ENCODE measurements at regions not wholly inside any gene's neighbourhood (a gene's known extent, or its start where the extent isn't known, plus 50 kb on each side); places are given as distances from the start of the nearest gene placed in this dataset.

DNA sequence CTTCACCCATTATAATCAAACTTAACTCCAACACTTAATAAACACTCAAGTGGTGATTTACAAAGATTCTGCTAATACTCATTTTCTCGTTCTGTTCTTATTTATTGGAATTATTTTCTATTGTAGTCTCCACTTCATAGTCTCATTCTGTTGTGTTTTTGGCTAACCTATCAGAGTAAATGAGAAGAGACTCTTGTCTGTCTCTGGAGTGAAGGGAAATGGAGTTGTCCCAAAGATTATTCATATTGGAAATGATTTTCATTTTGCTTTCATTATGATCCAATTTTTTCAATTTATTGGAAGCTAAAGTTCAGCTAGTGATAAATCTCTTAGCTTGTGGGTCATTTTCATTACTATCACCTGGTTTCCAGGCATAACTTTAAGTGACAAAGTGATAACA, 454.9 kb upstream of the JAG1 start:
- ChIA-PET POLR2A (no interaction called here), CTCF (no interaction called here)
- Histone ChIP-seq H3K4me3 (ENCODE audit: low read depth in 2 of 2, low read length in 2 of 2) (no peak overlapping the region), H3K36me3 (ENCODE audit: control insufficient read depth, insufficient read depth, low read length) (no peaks in the 10 kb centered on the region), H3K27ac (ENCODE audit: low read length) (no peak overlapping the region), H3K4me1 (ENCODE audit: control insufficient read depth, insufficient read depth, low read length) (no peaks in the 10 kb centered on the region), H3K27me3 (ENCODE audit: control insufficient read depth, insufficient read depth, low read length) (no peaks in the 10 kb centered on the region), H3K9me3 (ENCODE audit: control insufficient read depth, insufficient read depth, low read depth, low read length) (no peaks in the 10 kb centered on the region)
- no peak for ATAC-seq
- DNase-seq (ENCODE audit: low read depth, low spot score), result no peak
- in situ Hi-C loops (cut with HindIII; ENCODE audit: low pct_unique_long_range_greater_than_20kb, low sequenced_read_pairs) (no loop called here), intact Hi-C loops (cut with micrococcal nuclease; ENCODE audit: unreplicated experiment) (no loop called here)
- no TSS peak for BruUV-seq (replicated peaks)
- TF ChIP-seq, protein P1, sequence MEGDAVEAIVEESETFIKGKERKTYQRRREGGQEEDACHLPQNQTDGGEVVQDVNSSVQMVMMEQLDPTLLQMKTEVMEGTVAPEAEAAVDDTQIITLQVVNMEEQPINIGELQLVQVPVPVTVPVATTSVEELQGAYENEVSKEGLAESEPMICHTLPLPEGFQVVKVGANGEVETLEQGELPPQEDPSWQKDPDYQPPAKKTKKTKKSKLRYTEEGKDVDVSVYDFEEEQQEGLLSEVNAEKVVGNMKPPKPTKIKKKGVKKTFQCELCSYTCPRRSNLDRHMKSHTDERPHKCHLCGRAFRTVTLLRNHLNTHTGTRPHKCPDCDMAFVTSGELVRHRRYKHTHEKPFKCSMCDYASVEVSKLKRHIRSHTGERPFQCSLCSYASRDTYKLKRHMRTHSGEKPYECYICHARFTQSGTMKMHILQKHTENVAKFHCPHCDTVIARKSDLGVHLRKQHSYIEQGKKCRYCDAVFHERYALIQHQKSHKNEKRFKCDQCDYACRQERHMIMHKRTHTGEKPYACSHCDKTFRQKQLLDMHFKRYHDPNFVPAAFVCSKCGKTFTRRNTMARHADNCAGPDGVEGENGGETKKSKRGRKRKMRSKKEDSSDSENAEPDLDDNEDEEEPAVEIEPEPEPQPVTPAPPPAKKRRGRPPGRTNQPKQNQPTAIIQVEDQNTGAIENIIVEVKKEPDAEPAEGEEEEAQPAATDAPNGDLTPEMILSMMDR (IDR thresholded peaks at IDR 0.05), result no peak

DNA sequence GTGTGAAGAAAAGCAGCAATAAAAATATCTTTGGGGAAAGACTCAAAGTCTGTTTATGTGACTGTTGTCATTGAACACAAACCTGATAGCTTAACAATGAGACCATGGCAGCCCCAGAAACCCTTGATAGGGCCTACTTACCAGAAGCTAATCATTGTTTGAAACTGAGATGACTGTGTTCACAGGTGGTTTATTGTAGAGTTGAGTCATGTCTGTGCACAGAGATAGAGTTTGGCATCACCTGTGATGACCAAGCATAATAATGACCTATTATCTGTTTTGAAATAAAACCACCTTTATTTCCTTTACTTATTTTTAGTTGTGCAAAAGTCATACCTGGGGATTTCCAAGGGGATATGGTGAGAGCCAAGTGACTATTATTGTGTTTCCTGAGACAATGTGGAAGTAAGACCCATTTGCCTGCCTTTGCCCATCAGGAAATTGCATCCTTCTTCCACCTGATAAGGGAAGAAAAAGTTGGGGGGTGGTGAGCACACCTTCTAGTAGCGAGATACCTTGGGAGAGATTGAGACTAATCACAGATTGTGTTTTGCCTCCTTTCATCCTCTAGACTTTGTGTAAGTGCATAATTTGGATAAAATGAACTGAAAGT, 456.9 kb upstream of the JAG1 start:
- no peak for ATAC-seq

More for the DNA sequence above, 456.9 kb upstream of the JAG1 start:
- POLR2A ChIA-PET, result interaction anchor here (0.6 kb wide), 1 partner anchor 22 kb away, joined by 3 read pairs; no protein-coding TSS in a partner anchor
- no TSS peak for BruUV-seq (replicated peaks)
- no peaks in the 10 kb centered on the region for H3K27me3 ChIP-seq (ENCODE audit: control insufficient read depth, insufficient read depth, low read length)
- no peaks in the 10 kb centered on the region for H3K4me1 ChIP-seq (ENCODE audit: control insufficient read depth, insufficient read depth, low read length)
- no peaks in the 10 kb centered on the region for H3K9me3 ChIP-seq (ENCODE audit: control insufficient read depth, insufficient read depth, low read depth, low read length)
- no peaks in the 10 kb centered on the region for H3K36me3 ChIP-seq (ENCODE audit: control insufficient read depth, insufficient read depth, low read length)
- H3K27ac ChIP-seq (ENCODE audit: low read length), result no peak overlapping the region
- no peak overlapping the region for H3K4me3 ChIP-seq (ENCODE audit: low read depth in 2 of 2, low read length in 2 of 2)
- CTCF ChIA-PET, result no interaction called here
- DNase-seq (ENCODE audit: low read depth, low spot score), result no peak
- intact Hi-C loops (cut with micrococcal nuclease; ENCODE audit: unreplicated experiment), result no loop called here
- in situ Hi-C loops (cut with HindIII; ENCODE audit: low pct_unique_long_range_greater_than_20kb, low sequenced_read_pairs), result no loop called here
- TF ChIP-seq SIN3A (IDR thresholded peaks at IDR 0.05; ENCODE audit: borderline replicate concordance, insufficient read depth, low read depth, low read length), result no peak
- TF ChIP-seq, protein P2, sequence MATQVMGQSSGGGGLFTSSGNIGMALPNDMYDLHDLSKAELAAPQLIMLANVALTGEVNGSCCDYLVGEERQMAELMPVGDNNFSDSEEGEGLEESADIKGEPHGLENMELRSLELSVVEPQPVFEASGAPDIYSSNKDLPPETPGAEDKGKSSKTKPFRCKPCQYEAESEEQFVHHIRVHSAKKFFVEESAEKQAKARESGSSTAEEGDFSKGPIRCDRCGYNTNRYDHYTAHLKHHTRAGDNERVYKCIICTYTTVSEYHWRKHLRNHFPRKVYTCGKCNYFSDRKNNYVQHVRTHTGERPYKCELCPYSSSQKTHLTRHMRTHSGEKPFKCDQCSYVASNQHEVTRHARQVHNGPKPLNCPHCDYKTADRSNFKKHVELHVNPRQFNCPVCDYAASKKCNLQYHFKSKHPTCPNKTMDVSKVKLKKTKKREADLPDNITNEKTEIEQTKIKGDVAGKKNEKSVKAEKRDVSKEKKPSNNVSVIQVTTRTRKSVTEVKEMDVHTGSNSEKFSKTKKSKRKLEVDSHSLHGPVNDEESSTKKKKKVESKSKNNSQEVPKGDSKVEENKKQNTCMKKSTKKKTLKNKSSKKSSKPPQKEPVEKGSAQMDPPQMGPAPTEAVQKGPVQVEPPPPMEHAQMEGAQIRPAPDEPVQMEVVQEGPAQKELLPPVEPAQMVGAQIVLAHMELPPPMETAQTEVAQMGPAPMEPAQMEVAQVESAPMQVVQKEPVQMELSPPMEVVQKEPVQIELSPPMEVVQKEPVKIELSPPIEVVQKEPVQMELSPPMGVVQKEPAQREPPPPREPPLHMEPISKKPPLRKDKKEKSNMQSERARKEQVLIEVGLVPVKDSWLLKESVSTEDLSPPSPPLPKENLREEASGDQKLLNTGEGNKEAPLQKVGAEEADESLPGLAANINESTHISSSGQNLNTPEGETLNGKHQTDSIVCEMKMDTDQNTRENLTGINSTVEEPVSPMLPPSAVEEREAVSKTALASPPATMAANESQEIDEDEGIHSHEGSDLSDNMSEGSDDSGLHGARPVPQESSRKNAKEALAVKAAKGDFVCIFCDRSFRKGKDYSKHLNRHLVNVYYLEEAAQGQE (IDR thresholded peaks at IDR 0.05; ENCODE audit: insufficient read depth in 1 of 2, low read depth in 2 of 2, low read length in 1 of 2), result no peak
- TF ChIP-seq, protein P1 (IDR thresholded peaks at IDR 0.05), result no peak
- no peak for TF ChIP-seq TCF7L2 (IDR thresholded peaks at IDR 0.05; ENCODE audit: low read depth, low read length)
- no peak for TF ChIP-seq POLR2AphosphoS5 (IDR thresholded peaks at IDR 0.05; ENCODE audit: low read depth, low read length)

Data from Panc1 (cell line).